ENCODE measurements at regions not wholly inside any gene's neighbourhood (a gene's known extent, or its start where the extent isn't known, plus 50 kb on each side); places are given as distances from the start of the nearest gene placed in this dataset.
A peak's percentile ranks its signal among the peaks of the same experiment; 100 is the strongest.
"Not testable (repeated sequence)": the region's sequence is repeated elsewhere in the genome, so short reads cannot be mapped to it uniquely, and the experiment has no call there.

DNA sequence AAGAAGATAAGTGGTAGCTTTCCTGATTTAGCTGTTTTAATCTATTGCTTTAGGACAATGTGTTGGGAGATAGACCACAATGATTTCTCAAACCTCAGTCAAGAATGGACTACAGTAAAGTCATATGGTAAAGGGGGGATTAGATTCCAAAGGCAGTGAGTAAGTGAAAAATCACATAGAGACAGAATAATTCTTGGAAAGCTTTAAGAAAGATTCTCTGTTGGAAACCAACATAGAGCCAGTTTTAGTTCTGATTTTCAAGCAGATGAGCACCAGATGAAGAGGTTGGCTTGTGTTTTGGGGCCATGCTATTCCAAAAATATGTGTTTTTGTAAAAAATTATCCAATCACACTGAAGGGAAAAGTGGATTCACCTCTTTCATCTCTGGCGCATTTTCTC is 256.8 kb upstream of the RPS23 start:
- no peak overlapping the region for H3K4me3 ChIP-seq (ENCODE audit: low read depth, low read length)
- DNase-seq (ENCODE audit: low read depth), result no peak
- TF ChIP-seq, protein P1, sequence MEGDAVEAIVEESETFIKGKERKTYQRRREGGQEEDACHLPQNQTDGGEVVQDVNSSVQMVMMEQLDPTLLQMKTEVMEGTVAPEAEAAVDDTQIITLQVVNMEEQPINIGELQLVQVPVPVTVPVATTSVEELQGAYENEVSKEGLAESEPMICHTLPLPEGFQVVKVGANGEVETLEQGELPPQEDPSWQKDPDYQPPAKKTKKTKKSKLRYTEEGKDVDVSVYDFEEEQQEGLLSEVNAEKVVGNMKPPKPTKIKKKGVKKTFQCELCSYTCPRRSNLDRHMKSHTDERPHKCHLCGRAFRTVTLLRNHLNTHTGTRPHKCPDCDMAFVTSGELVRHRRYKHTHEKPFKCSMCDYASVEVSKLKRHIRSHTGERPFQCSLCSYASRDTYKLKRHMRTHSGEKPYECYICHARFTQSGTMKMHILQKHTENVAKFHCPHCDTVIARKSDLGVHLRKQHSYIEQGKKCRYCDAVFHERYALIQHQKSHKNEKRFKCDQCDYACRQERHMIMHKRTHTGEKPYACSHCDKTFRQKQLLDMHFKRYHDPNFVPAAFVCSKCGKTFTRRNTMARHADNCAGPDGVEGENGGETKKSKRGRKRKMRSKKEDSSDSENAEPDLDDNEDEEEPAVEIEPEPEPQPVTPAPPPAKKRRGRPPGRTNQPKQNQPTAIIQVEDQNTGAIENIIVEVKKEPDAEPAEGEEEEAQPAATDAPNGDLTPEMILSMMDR (IDR thresholded peaks at IDR 0.05; ENCODE audit: insufficient read depth, low read depth, low read length), result no peak

DNA sequence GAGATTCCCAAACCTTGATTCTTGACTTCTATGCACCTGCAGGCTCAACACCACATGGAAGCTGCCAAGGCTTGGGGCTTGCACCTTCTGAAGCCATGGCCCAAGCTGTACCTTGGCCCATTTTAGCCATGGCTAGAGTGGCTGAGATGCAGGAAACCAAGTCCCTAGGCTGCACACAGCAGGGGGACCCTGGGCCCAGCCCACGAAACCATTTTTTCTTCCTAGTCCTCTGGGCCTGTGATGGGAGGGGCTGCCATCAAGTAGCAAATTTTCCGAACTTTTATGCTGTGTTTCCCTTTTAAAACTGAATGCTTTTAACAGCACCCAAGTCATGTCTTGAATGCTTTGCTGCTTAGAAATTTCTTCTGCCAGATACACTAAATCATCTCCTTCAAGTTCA is 253.9 kb upstream of the RPS23 start:
- H3K4me3 ChIP-seq (ENCODE audit: low read depth, low read length); DNase-seq (ENCODE audit: low read depth): not testable (repeated sequence)

DNA sequence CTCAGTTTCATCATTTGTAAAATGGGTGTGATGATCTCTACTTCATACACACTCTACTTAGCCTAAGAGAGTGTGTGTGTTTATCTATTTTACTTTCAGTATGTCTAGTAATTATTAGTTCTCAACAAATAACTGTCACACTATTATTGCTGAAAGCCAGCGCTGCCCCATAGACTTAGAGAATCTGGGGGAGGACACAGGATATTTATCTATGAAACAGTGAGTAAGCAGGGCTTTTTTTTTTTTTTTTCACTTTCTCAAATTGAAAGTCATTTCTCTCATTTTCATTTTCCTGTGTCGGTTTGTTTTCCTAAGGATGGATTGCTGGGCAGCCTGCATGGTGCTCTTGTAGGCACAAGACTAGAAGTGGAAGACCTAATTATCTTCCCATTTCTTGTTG is 248.4 kb upstream of the RPS23 start:
- DNase-seq (ENCODE audit: low read depth), result peak; percentile 28
- H3K4me3 ChIP-seq (ENCODE audit: low read depth, low read length), result no peak overlapping the region
- TF ChIP-seq, protein P1 (IDR thresholded peaks at IDR 0.05; ENCODE audit: insufficient read depth, low read depth, low read length), result no peak

DNA sequence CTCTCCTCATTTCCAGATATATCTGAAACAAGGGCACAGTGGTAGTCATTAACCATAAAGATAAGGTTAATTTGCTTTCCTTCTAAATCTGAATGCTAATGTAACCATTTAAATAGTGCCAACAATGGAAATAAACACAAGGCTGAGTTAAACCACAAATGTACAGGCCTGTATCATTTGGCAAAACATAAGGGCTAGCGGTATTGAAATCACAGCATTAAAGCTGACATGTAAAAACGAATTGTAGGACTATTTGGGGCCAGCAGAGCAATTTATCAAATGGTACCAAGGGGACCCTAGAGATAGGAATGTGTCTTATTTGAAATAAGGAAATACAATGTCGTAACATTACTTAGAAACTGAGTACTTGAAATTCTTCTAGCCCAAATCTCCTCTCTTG is 247.5 kb upstream of the RPS23 start:
- TF ChIP-seq, protein P1 (IDR thresholded peaks at IDR 0.05; ENCODE audit: insufficient read depth, low read depth, low read length), result no peak
- DNase-seq (ENCODE audit: low read depth), result no peak

DNA sequence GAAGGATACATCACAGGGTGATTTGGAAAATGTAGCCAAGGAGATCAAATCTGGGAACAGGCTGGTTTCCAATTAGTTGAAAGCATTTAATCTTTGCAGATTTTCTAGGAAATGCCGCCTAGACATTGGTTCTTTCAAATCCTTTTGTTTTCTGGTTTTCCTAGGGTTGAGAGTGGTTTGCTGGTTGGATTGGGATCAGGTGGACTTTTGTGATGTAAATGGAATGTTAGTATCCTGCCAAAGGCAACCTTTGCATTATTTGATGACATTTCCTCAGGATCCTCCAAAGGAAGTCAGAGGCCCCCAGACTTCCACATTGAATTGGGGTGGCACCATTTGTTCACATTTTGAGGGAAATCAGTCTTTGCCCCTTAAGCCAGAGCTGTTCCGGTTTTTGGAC is 245.5 kb upstream of the RPS23 start:
- no peak overlapping the region for H3K4me3 ChIP-seq (ENCODE audit: low read depth, low read length)
- TF ChIP-seq, protein P1 (IDR thresholded peaks at IDR 0.05; ENCODE audit: insufficient read depth, low read depth, low read length), result no peak
- DNase-seq (ENCODE audit: low read depth), result no peak

More for the DNA sequence above, 247.5 kb upstream of the RPS23 start:
- no peak overlapping the region for H3K4me3 ChIP-seq (ENCODE audit: low read depth, low read length)

GRCh38 chr5:82522897-82523296 is 244.7 kb upstream of the RPS23 start:
- no peak for DNase-seq (ENCODE audit: low read depth)
- TF ChIP-seq, protein P1 (IDR thresholded peaks at IDR 0.05; ENCODE audit: insufficient read depth, low read depth, low read length), result no peak

DNA sequence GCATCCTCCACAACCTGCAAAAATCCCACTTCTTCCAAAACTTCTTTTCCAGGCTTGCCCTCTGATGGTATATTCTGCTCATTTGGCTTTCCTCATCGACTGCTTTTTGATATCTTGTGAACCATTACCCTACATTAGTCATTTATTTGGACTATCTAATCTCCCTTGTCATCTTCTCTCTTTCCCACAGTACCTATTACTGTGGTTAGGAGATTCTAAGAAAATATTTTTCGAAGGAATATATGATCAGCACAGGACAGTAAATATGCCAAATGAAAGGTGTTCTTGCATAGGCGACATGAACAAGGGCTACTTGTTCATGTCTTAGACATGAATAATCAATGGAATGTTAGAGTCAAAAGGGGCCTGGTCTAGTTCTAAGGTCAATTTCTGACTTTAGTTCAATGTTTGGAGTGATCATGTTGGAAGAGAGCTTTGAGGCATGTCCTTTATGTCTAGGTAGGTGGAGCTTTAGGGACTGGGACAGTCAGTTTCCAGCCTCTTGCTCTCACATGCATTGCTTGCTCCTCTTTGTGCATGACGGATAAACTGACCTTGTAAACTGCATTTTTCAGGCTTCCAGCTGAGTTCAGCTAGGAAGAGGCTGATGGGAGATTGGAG is 243.4 kb upstream of the RPS23 start:
- TF ChIP-seq, protein P1 (IDR thresholded peaks at IDR 0.05; ENCODE audit: insufficient read depth, low read depth, low read length), result no peak
- no peak for DNase-seq (ENCODE audit: low read depth)
- no peak overlapping the region for H3K4me3 ChIP-seq (ENCODE audit: low read depth, low read length)

More at GRCh38 chr5:82522897-82523296, 244.7 kb upstream of the RPS23 start:
- H3K4me3 ChIP-seq (ENCODE audit: low read depth, low read length), result no peak overlapping the region
